SJSA1 (cell line): ENCODE measurements at regions not wholly inside any gene's neighbourhood (a gene's known extent, or its start where the extent isn't known, plus 50 kb on each side); places are given as distances from the start of the nearest gene placed in this dataset.
"Not testable (repeated sequence)": the region's sequence is repeated elsewhere in the genome, so short reads cannot be mapped to it uniquely, and the experiment has no call there.

ENCODE experiments used
- DNase-seq, 2 experiments: peaks; one replicate each; pipeline ENCODE4 v3.0.0-alpha.2; 2015 to 2020; ENCODE audit warnings: low spot score in 2 of 2, low read depth in 1 of 2
- H3K27ac ChIP-seq: fragments of 250-450 bp; sonication (Bioruptor Pico); 2 replicates; pipeline ENCODE4 v1.5.1; 2020; ENCODE audit warnings: mild to moderate bottlenecking, moderate library complexity
- H3K27me3 ChIP-seq: fragments of 250-450 bp; sonication (Bioruptor Pico); replicated peaks from 2 replicates; pipeline ENCODE4 v1.5.1; 2020; ENCODE audit warnings: mild to moderate bottlenecking, moderate library complexity
- H3K36me3 ChIP-seq: fragments of 250-450 bp; sonication (Bioruptor Pico); 2 replicates; pipeline ENCODE4 v1.5.1; 2020; ENCODE audit warnings: mild to moderate bottlenecking
- H3K4me1 ChIP-seq: fragments of 250-450 bp; sonication (Bioruptor Pico); replicated peaks from 2 replicates; pipeline ENCODE4 v1.6.1; 2021; ENCODE audit warnings: mild to moderate bottlenecking
- H3K4me3 ChIP-seq: fragments of 250-450 bp; sonication (Bioruptor Pico); 2 replicates; pipeline ENCODE4 v1.5.1; 2020; ENCODE audit warnings: mild to moderate bottlenecking
- H3K9me3 ChIP-seq: fragments of 250-450 bp; sonication (Bioruptor Pico); replicated peaks from 2 replicates; pipeline ENCODE4 v1.5.1; 2020; ENCODE audit warnings: mild to moderate bottlenecking

DNA sequence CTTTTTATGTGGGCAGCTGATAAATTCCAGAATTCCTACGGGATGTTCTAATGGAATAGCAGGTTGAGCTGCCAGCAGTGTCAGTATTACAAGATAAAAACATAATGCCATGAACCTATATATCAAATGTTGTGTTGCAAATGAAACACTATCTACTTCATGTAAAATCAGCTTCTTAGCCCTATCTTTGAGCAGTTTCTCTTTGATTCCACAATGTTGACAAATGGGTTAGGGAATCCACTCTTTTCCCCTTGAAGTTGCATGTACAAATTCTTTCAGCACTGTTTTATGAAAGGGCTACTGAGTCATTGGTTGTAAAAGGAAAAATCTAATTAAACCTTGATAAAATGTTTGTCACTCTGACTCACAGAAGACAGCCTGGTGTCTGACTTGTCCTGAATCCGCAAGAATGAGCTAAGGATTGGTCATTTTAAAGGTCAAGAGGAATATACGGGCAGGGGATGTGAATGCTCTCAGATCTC lies 950.6 kb upstream of the NUDT12 start:
- H3K27me3 ChIP-seq, result no peaks in the 10 kb centered on the region
- H3K27ac ChIP-seq, result no peak overlapping the region
- no peaks in the 10 kb centered on the region for H3K4me1 ChIP-seq
- no peak overlapping the region for H3K4me3 ChIP-seq
- no peak for DNase-seq
- H3K36me3 ChIP-seq, result no peaks in the 10 kb centered on the region
- no peaks in the 10 kb centered on the region; the same call in 1 of the 2 replicates for H3K9me3 ChIP-seq

DNA sequence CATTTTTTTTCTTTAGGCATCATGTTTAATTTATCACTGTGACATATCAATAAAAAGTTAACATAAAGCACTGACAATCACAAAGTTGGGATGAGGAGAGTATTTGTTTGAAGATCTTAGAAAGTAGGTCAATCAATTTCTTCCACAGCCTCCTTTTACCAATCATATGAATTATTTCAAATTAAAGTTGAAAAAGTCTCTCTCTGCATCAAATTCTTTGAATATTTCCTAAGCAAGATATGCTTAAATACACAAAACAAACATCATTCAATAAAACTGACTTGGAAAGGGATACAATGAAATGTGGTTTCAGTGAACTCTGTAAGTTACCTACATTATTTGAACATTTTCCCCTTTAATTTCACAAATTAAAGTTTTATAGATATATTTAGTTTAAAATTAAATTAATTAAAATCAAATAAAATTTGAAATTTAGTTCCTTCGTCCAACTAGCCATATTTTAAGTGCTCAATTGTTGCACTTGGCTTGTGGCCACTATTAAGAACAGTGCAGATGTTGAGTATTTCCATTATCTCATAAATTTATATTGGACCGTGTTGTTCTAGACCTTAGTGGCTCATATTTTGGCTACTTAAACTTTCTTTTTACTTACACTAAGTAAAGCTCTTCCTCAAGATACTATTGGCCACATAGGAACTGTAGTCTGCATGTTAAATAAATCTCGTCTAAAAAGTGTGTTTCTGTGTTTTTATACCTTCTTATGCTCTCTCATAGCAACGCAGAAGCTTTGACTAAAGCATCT lies 949.7 kb upstream of the NUDT12 start:
- DNase-seq, result no peak
- Histone ChIP-seq H3K4me1 (no peaks in the 10 kb centered on the region), H3K9me3 (no peaks in the 10 kb centered on the region; the same call in 1 of the 2 replicates), H3K27ac (no peak overlapping the region), H3K4me3 (no peak overlapping the region), H3K36me3 (no peaks in the 10 kb centered on the region), H3K27me3 (no peaks in the 10 kb centered on the region)

DNA sequence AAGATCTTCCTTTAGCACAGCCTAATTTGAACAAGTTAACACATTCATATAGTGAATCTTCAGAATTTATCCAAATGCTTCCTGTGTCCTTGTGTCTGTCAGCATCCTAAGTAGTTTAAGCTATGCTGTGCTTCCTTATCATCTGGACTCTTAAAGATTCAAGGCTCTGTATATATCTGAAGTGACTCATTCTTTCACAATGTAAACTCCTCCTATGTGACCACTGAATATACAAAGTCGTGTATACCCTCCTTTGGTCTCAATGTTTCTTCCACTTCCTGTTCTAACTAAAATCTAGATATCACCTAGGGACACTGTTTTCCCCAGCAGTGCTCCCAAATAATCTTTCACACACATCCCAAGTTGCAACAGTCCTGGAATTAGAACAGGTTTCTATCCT lies 935.7 kb upstream of the NUDT12 start:
- no peak overlapping the region for H3K27ac ChIP-seq
- H3K27me3 ChIP-seq, result no peaks in the 10 kb centered on the region
- no peak overlapping the region for H3K4me3 ChIP-seq
- no peak for DNase-seq
- no peaks in the 10 kb centered on the region for H3K4me1 ChIP-seq
- no peaks in the 10 kb centered on the region for H3K36me3 ChIP-seq
- no peaks in the 10 kb centered on the region for H3K9me3 ChIP-seq

DNA sequence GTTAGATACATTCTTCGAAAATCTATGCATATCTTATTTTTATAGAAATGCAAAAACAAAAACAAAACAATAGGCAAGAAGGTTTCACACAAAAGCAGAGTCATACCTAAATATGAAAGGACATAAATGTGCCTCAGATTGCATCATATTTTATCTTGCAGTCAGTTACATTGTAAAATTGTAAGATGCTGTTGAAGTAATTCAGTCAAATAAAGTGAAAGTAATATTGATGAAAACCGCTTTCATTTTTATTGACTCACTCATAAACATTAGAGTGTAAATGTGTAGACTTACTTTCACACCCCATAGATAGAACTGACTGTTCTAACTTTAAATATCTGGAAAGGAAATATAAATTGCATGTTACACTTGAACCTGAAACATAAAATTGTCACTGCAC lies 931.5 kb upstream of the NUDT12 start:
- no peak overlapping the region for H3K27ac ChIP-seq
- H3K36me3 ChIP-seq, result no peaks in the 10 kb centered on the region
- no peaks in the 10 kb centered on the region for H3K27me3 ChIP-seq
- no peak for DNase-seq
- H3K9me3 ChIP-seq, result no peaks in the 10 kb centered on the region
- no peaks in the 10 kb centered on the region for H3K4me1 ChIP-seq
- no peak overlapping the region for H3K4me3 ChIP-seq

DNA sequence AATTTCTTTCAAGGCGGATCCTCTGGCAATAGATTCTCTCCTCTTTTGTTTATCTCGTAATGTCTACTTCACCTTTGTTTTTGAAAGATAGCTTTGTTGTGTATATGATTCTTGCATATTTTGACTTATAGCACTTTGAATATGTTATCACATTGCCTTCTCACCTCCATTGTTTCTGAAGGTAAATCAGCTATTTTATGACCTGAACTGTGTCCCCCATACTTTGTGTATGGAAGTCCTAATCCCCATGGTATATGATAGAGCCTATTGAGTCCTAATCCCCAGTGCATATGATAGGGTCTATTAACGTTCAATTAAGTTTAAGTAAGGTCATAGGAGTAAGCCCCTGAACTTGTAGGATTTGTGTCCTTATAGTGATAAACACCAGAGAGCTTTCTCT lies 910.2 kb upstream of the NUDT12 start:
- no peak for DNase-seq
- H3K27ac ChIP-seq, result no peak overlapping the region

DNA sequence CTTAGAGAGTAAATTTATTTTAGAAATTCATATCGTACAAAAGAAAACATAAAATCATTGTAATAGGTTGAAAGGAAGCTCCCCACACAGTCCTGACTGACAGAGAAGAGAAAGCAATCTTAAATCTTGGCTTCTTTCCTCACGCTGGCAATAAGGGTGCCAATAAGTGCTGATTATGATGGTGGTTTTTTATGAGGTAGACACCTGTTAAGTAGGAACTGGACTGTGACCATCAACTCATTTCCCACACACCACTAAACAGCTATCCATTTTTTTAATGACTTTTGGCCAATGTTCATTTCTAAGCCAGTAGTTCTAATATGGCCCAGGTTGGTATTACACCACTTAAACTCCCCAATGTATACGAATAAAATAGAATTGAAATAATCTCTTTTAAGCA lies 893.5 kb upstream of the NUDT12 start:
- Histone ChIP-seq H3K4me3 (no peak overlapping the region), H3K9me3 (peaks cover 14% of the 10 kb centered on the region; the same call in 1 of the 2 replicates)
- DNase-seq, result no peak

More for the DNA sequence above, 910.2 kb upstream of the NUDT12 start:
- Histone ChIP-seq H3K9me3 (peaks cover 18% of the 10 kb centered on the region; the same call in 1 of the 2 replicates), H3K4me3 (no peak overlapping the region), H3K36me3 (no peaks in the 10 kb centered on the region), H3K4me1 (no peaks in the 10 kb centered on the region), H3K27me3 (no peaks in the 10 kb centered on the region)

DNA sequence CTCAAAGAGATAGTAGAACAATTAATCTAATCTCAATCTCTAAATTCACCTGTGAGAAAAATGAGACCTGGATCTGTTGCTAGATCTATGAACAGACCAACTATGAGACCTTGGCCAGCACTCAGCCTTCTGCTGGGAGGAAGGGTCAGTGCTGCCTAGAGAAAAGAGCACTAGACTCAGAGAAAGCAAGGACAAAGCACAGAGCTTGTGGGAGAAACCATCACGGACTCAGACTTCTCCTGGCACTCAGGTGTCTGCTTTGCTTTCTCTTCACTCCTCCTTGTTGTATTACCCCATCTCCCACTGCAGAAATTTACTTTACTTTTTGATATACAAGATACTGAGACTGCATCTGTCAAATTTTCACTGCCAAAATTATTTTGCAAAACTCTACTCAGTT lies 890.0 kb upstream of the NUDT12 start:
- no peaks in the 10 kb centered on the region for H3K4me1 ChIP-seq
- no peaks in the 10 kb centered on the region for H3K9me3 ChIP-seq
- H3K27ac ChIP-seq, result no peak overlapping the region
- no peaks in the 10 kb centered on the region for H3K36me3 ChIP-seq
- H3K27me3 ChIP-seq, result no peaks in the 10 kb centered on the region
- H3K4me3 ChIP-seq, result no peak overlapping the region
- DNase-seq, result no peak

More for the DNA sequence above, 893.5 kb upstream of the NUDT12 start:
- no peaks in the 10 kb centered on the region for H3K27me3 ChIP-seq
- no peaks in the 10 kb centered on the region for H3K4me1 ChIP-seq
- no peaks in the 10 kb centered on the region for H3K36me3 ChIP-seq
- no peak overlapping the region for H3K27ac ChIP-seq

DNA sequence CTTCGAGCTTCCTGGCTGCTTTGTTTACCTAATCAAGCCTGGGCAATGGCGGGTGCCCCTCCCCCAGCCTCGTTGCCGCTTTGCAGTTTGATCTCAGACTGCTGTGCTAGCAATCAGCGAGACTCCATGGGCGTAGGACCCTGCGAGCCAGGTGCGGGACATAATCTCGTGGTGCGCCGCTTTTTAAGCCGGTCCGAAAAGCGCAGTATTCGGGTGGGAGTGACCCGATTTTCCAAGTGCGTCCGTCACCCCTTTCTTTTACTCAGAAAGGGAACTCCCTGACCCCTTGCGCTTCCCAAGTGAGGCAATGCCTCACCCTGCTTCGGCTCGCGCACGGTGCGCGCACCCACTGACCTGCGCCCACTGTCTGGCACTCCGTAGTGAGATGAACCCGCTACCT lies 889.3 kb upstream of the NUDT12 start:
- not testable (repeated sequence) for H3K27ac ChIP-seq, H3K27me3 ChIP-seq

DNA sequence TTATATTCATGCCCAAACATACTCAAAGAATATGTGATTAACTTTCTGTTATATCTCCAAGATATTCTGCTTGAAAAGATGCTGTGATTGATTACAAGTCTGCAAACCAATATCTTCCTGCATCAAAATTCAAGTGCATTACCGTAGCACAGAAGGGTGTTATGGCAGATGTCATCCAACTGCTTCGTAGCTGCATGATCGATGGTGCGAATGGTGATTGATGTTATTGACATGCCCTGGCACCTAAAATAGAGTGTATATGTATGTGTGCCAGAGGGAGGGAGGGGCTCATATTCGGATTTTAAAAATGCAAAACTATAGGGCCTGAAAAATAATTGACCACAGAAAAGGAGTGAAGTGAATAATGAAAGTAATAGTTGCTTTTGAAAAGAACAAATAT lies 882.1 kb upstream of the NUDT12 start:
- Histone ChIP-seq H3K4me1 (no peaks in the 10 kb centered on the region), H3K4me3 (no peak overlapping the region), H3K36me3 (no peaks in the 10 kb centered on the region), H3K9me3 (0 out of 2 replicates have a peak, but pooled peaks cover 2% of the 10 kb centered on the region), H3K27me3 (no peaks in the 10 kb centered on the region), H3K27ac (no peak overlapping the region)
- no peak for DNase-seq

More for the DNA sequence above, 889.3 kb upstream of the NUDT12 start:
- not testable (repeated sequence) for H3K36me3 ChIP-seq, H3K4me1 ChIP-seq, DNase-seq, H3K9me3 ChIP-seq, H3K4me3 ChIP-seq

DNA sequence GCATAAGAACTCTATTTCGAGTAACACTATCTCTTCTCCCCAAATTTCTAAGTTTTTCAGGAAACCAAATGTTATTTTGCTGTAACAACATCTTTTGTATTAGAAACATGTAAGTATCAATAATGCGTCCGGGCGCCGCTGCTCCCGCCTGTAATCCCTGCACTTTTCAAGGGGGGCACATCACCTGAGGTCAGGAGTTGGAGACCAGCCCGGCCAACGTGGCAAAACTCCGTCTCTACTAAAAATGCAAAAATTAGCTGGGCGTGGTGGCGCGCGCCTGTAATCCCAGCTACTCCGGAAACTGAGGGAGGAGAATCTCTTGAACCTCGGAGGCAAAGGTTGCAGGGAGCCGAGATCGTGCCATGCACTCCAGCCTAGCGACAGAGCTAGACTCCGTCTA lies 881.1 kb upstream of the NUDT12 start:
- H3K9me3 ChIP-seq, result 0 out of 2 replicates have a peak, but pooled peaks cover 2% of the 10 kb centered on the region
- H3K27ac ChIP-seq, result no peak overlapping the region
- no peak overlapping the region for H3K4me3 ChIP-seq
- no peak for DNase-seq
- no peaks in the 10 kb centered on the region for H3K27me3 ChIP-seq
- no peaks in the 10 kb centered on the region for H3K4me1 ChIP-seq
- no peaks in the 10 kb centered on the region for H3K36me3 ChIP-seq

DNA sequence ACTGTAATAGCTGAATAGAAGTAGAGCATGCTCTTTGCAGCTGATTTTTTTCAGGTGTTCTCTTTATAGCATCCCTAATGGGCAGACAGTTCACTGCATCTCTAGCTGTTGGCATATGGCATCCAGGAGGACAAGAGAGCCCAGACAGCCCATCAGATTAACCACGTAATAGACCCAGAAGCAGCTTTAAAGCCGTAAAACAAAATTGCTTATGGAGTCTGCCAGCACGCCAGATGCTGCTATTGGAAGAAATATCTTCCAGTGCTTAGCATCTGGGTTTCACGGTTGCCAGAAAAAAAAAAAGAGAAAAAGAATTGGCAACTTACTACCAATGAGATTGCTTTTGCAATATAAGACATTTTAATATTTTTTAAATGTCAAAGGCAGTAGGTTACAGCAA lies 869.4 kb upstream of the NUDT12 start:
- H3K9me3 ChIP-seq, result no peaks in the 10 kb centered on the region
- H3K4me1 ChIP-seq, result no peaks in the 10 kb centered on the region
- no peak overlapping the region for H3K27ac ChIP-seq
- no peaks in the 10 kb centered on the region for H3K27me3 ChIP-seq
- DNase-seq, result no peak
- no peak overlapping the region for H3K4me3 ChIP-seq
- H3K36me3 ChIP-seq, result no peaks in the 10 kb centered on the region

DNA sequence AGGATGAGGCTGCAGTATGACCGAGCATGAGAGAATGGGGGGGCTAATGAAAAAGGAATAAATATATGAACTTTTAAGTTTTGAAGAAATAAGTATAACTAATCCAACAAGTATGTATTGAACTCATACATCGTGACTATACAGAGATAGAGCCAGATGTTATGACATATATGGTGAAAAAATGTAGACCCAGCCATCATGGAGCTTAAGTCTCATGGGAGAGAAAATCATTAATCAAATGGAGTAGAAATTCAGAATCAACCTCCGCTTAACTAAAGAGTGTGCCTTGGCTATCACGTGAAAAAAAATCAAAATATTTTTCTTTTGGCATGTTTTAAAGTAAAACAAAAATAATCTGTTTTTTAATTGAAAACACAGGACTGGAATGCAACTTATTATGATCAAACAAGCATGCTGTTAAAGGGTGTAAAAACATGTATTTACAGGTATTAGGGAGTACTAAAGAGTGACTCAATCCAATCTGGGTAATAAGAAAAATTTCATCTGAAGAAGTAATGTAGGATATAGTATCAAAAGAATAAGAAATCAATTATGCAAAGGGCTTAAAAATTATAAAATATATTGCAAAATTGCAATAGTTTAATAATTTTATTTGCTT lies 868.5 kb upstream of the NUDT12 start:
- Histone ChIP-seq H3K9me3 (no peaks in the 10 kb centered on the region), H3K36me3 (no peaks in the 10 kb centered on the region), H3K27me3 (no peaks in the 10 kb centered on the region), H3K4me1 (no peaks in the 10 kb centered on the region), H3K4me3 (no peak overlapping the region), H3K27ac (no peak overlapping the region)
- DNase-seq, result no peak

DNA sequence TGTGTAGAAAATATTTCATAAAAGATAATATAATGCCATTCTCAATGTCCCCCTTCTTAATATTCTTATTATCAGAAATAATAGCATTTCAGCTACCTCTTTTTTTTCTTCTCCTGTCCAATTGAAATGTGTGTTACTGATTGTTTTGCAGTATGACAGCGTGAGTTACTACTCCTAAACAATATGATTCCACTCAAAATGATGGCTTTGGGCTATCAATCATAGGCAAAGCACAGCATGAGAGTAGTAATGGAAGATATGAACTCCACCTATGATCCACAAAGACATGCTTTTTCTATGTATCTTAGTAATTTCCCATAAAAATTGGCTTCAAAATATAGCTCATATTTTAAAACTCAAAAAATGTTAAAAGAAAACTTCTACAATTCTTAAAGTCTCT lies 867.3 kb upstream of the NUDT12 start:
- Histone ChIP-seq H3K27me3 (no peaks in the 10 kb centered on the region), H3K27ac (no peak overlapping the region), H3K36me3 (no peaks in the 10 kb centered on the region)

DNA sequence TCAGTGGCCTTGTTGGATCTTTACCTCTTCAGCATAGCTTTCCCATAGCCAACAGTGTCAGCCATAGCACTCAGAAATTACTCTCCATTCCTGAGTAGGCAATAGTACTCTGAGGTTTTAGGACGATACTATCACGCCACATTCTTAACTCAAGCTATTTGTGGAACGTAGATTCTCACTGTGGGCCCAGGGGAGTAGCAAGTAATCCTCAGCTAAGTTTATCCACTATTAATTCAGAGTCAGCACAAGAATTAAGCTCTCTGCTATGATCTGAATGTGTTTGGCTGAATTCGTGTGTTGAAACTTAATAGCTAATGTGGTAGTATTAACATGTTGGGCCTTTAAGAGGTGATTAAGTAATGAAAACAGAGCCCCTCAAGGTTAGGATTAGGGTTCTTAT lies 858.8 kb upstream of the NUDT12 start:
- Histone ChIP-seq H3K36me3 (no peaks in the 10 kb centered on the region), H3K9me3 (no peaks in the 10 kb centered on the region; the same call in 1 of the 2 replicates), H3K27ac (no peak overlapping the region), H3K27me3 (no peaks in the 10 kb centered on the region), H3K4me3 (no peak overlapping the region), H3K4me1 (no peaks in the 10 kb centered on the region)
- no peak for DNase-seq

More for the DNA sequence above, 867.3 kb upstream of the NUDT12 start:
- Histone ChIP-seq H3K9me3 (no peaks in the 10 kb centered on the region; the same call in 1 of the 2 replicates), H3K4me3 (no peak overlapping the region), H3K4me1 (no peaks in the 10 kb centered on the region)
- no peak for DNase-seq
